ENCODE measurements at regions not wholly inside any gene's neighbourhood (a gene's known extent, or its start where the extent isn't known, plus 50 kb on each side); places are given as distances from the start of the nearest gene placed in this dataset.

DNA sequence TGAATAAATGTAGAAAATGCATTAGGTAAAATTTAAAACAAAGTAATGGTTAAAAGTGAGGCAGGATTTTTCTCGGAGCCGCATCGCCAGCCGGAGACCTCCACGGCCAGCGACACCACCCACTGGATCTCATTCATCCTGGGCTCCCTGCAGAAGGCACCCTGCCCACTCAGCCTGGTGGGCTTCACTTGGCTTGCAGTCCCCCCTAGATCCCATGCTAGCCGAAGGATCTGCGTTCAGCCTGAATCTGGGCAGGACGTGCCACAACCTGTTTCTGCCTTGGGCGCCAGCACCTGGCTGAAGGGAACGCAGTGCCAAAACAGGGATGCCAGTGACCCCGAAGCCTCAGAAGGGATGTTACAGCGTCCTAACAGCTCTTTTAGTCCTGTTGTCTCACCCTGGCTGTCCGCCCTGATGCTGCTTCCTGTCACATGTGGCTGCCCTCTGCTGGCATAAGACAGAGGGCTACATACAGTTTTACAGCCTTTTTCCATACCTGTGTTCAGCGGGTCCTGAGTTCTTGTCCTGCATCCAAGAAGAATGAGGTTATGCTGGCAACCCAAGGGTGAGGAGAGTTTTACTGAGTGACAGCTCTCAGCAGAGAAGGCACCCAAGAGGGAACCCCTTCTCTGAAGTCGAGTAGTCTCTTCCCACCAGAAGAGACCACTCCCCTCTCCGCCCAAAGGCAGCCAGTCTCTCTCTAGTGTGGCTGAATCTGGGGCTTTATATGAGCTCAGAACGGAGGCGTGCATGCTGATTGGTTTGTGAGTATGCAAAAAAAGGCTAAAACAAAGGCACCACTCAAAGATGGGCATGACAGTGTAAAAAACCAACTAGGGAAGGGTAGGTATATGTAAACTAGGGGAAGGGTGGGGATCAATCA lies 173.1 kb upstream of the GYPC start:
- Histone ChIP-seq H3K9me3 (ENCODE audit: control insufficient read depth, insufficient read depth, low read length) (no peaks in the 10 kb centered on the region), H3K4me1 (ENCODE audit: control insufficient read depth, insufficient read depth, low read length) (no peaks in the 10 kb centered on the region), H3K9ac (ENCODE audit: low read depth, low read length) (no peak overlapping the region), H3K27me3 (ENCODE audit: control insufficient read depth, insufficient read depth, low read length) (no peaks in the 10 kb centered on the region), H3K4me3 (ENCODE audit: low read depth, low read length) (no peak overlapping the region), H3K36me3 (ENCODE audit: control insufficient read depth, insufficient read depth, low read length) (no peaks in the 10 kb centered on the region)

DNA sequence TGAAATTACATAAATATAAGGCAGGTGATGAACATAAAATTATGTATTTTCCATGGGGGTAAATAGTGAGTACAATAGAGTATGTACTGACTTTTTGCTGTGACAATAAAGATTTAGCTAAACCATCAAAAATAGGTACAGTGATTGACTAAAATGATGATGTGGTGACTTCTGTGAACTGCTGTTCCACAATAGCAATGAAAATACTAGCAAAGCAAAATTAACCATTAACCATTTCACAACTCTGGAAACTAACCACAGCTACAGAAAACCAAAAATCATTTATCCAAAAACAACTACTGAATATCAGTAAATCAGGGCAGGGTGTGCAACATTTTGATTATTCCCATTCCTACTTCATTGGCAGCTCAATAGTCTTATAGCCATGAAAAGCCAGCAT lies 161.4 kb upstream of the GYPC start:
- Histone ChIP-seq H3K27me3 (ENCODE audit: control insufficient read depth, insufficient read depth, low read length) (no peaks in the 10 kb centered on the region), H3K9ac (ENCODE audit: low read depth, low read length) (no peak overlapping the region), H3K9me3 (ENCODE audit: control insufficient read depth, insufficient read depth, low read length) (no peaks in the 10 kb centered on the region), H3K4me1 (ENCODE audit: control insufficient read depth, insufficient read depth, low read length) (no peaks in the 10 kb centered on the region), H3K36me3 (ENCODE audit: control insufficient read depth, insufficient read depth, low read length) (no peaks in the 10 kb centered on the region), H3K4me3 (ENCODE audit: low read depth, low read length) (no peak overlapping the region)

DNA sequence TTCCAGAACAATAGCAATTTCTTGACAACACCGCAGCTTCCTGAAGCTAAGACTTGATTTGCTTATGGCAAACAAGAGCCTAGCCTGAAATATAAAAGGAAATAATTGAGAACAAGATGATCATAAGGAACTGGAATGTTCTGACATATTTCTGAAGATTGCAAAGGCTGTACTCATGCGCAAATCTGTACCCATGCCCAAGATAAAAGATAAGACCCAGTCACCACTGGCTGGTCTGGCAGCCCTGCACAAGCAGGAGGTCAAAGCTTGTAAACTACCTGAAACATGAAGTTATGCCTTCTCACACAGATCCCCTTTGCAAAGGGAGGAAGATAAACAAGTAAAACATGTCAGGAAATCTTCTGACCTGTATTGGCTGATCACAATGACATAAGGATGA lies 160.8 kb upstream of the GYPC start:
- Histone ChIP-seq H3K4me3 (ENCODE audit: low read depth, low read length) (no peak overlapping the region), H3K36me3 (ENCODE audit: control insufficient read depth, insufficient read depth, low read length) (no peaks in the 10 kb centered on the region), H3K9ac (ENCODE audit: low read depth, low read length) (no peak overlapping the region), H3K9me3 (ENCODE audit: control insufficient read depth, insufficient read depth, low read length) (no peaks in the 10 kb centered on the region), H3K4me1 (ENCODE audit: control insufficient read depth, insufficient read depth, low read length) (no peaks in the 10 kb centered on the region), H3K27me3 (ENCODE audit: control insufficient read depth, insufficient read depth, low read length) (no peaks in the 10 kb centered on the region)

DNA sequence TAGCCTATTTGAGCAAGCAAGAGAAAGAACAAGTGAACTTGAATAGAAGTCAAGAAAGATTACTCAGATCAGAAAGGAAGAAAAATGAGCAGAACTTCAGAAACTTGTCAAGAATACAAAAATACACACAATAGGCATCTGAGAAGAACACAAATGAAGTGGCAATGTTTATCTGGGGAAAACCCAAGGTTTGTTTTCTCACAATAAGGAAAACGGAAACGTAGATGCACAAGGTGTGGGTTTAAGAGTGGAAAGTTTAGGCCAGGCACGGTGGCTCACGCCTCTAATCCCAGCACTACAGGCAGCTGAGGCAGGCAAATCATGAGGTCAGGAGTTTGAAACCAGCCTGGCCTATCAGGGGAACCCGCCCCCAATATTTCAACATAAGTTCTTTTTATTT lies 159.5 kb upstream of the GYPC start:
- H3K27me3 ChIP-seq (ENCODE audit: control insufficient read depth, insufficient read depth, low read length), result no peaks in the 10 kb centered on the region
- H3K9ac ChIP-seq (ENCODE audit: low read depth, low read length), result no peak overlapping the region
- no peak overlapping the region for H3K4me3 ChIP-seq (ENCODE audit: low read depth, low read length)
- no peaks in the 10 kb centered on the region for H3K9me3 ChIP-seq (ENCODE audit: control insufficient read depth, insufficient read depth, low read length)
- H3K4me1 ChIP-seq (ENCODE audit: control insufficient read depth, insufficient read depth, low read length), result no peaks in the 10 kb centered on the region
- no peaks in the 10 kb centered on the region for H3K36me3 ChIP-seq (ENCODE audit: control insufficient read depth, insufficient read depth, low read length)

DNA sequence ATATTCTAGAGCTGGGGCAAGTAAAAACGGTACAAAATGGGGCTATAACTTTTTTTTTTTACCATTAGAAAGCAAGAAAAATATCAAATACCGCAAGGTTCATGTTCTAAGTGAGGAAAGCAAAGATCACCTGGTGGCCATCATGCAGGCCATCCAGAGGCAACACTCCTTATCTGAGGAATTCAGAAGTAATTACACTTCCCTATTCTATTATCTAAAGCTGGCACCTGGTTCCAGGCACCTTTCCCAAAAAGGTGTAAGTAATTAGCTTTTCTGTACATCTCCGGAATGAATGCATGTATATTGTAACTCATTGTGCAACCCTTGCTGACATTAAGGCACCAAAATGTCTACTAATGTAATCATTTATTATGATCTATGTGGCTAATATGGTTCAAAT lies 152.5 kb upstream of the GYPC start:
- Histone ChIP-seq H3K36me3 (ENCODE audit: control insufficient read depth, insufficient read depth, low read length) (no peaks in the 10 kb centered on the region), H3K9ac (ENCODE audit: low read depth, low read length) (no peak overlapping the region), H3K4me3 (ENCODE audit: low read depth, low read length) (no peak overlapping the region)

DNA sequence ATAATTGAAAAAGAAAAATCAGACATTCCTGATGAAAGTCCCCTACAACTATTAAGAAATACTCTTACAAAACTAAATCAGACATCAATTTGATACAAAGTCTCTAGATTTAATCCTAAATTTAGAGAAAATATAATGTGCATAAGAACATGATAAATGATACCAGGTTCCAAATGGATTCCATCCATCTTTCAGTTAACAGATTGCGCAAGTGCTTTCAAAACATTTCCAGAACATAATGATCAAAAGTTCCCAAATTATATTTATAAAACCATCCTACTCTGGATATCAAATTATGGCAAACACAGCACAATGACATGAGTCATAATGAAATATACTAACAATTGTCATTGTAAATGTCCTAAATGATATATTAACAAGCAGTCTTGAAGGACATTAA lies 151.0 kb upstream of the GYPC start:
- H3K4me1 ChIP-seq (ENCODE audit: control insufficient read depth, insufficient read depth, low read length), result peaks cover 8% of the 10 kb centered on the region
- no peaks in the 10 kb centered on the region for H3K27me3 ChIP-seq (ENCODE audit: control insufficient read depth, insufficient read depth, low read length)

More for the DNA sequence above, 152.5 kb upstream of the GYPC start:
- Histone ChIP-seq H3K27me3 (ENCODE audit: control insufficient read depth, insufficient read depth, low read length) (no peaks in the 10 kb centered on the region), H3K9me3 (ENCODE audit: control insufficient read depth, insufficient read depth, low read length) (no peaks in the 10 kb centered on the region), H3K4me1 (ENCODE audit: control insufficient read depth, insufficient read depth, low read length) (peaks cover 8% of the 10 kb centered on the region)

DNA sequence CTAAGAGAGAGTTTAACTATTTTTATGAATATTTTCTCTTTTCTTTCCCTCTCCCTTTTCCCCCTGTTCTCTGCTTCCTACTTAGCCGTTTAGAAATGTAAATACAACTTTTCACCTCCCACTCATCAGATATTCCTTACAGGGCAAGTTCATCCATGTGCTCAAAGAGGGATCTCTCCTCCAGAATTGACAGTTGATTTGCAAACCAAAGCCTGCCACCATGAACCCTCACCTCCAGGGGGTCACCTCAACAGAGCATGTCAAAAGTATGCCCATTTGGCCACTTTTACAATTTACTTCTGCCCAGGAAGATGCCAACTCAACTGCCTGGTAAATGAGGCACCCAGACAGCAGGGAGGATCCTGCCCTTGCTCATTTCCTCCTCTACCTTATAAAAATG lies 149.2 kb upstream of the GYPC start:
- Histone ChIP-seq H3K36me3 (ENCODE audit: control insufficient read depth, insufficient read depth, low read length) (no peaks in the 10 kb centered on the region), H3K9me3 (ENCODE audit: control insufficient read depth, insufficient read depth, low read length) (no peaks in the 10 kb centered on the region), H3K9ac (ENCODE audit: low read depth, low read length) (no peak overlapping the region), H3K27me3 (ENCODE audit: control insufficient read depth, insufficient read depth, low read length) (no peaks in the 10 kb centered on the region), H3K4me1 (ENCODE audit: control insufficient read depth, insufficient read depth, low read length) (peaks cover 11% of the 10 kb centered on the region), H3K4me3 (ENCODE audit: low read depth, low read length) (no peak overlapping the region)

More for the DNA sequence above, 151.0 kb upstream of the GYPC start:
- no peaks in the 10 kb centered on the region for H3K9me3 ChIP-seq (ENCODE audit: control insufficient read depth, insufficient read depth, low read length)
- H3K9ac ChIP-seq (ENCODE audit: low read depth, low read length), result no peak overlapping the region
- H3K4me3 ChIP-seq (ENCODE audit: low read depth, low read length), result no peak overlapping the region
- H3K36me3 ChIP-seq (ENCODE audit: control insufficient read depth, insufficient read depth, low read length), result no peaks in the 10 kb centered on the region

DNA sequence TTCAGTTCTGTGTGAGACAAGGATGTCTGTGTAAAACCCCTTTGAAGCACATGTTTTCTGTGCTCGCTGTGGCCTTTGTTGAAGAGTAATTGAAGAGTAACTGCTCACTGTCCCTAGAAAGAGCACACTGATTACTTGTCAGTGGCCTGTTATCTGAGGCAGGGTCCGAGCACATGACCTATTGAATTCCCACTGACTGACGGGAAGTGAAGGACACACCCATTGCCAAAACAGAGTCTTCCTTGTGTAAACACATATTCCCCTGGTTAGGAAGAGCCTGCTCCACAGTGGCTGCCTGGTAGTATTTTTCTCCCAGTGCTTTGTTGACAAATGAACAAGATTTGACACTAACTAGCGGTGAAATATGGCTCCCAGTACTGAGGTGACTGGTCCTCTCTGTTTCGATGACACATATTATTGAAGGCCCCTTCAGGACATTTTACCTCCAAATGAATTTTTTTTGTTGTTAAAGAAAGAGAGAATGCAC lies 148.5 kb upstream of the GYPC start:
- Histone ChIP-seq H3K9me3 (ENCODE audit: control insufficient read depth, insufficient read depth, low read length) (no peaks in the 10 kb centered on the region), H3K36me3 (ENCODE audit: control insufficient read depth, insufficient read depth, low read length) (no peaks in the 10 kb centered on the region), H3K4me3 (ENCODE audit: low read depth, low read length) (no peak overlapping the region), H3K27me3 (ENCODE audit: control insufficient read depth, insufficient read depth, low read length) (no peaks in the 10 kb centered on the region), H3K4me1 (ENCODE audit: control insufficient read depth, insufficient read depth, low read length) (peaks cover 11% of the 10 kb centered on the region), H3K9ac (ENCODE audit: low read depth, low read length) (no peak overlapping the region)

DNA sequence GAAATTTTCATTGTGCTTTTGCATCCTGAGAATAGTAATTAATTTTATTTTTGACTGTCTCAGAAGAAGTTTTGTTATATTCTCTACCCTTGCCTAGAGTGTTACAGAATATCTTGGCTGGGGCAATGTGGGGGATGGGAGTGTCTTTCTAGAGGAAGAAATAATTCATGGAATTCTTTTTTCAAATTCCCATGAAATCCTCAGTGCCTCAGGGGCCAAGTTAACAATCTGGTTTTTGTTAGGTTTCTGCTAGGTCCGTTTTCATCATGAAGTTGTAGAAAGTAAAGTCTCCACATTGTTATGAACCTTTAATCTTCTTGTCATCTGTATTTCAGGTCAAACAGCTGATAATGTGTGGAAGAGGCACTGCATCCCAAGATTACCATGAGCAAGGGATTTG lies 145.6 kb upstream of the GYPC start:
- Histone ChIP-seq H3K9me3 (ENCODE audit: control insufficient read depth, insufficient read depth, low read length) (no peaks in the 10 kb centered on the region), H3K4me3 (ENCODE audit: low read depth, low read length) (no peak overlapping the region), H3K36me3 (ENCODE audit: control insufficient read depth, insufficient read depth, low read length) (no peaks in the 10 kb centered on the region), H3K27me3 (ENCODE audit: control insufficient read depth, insufficient read depth, low read length) (no peaks in the 10 kb centered on the region), H3K4me1 (ENCODE audit: control insufficient read depth, insufficient read depth, low read length) (peaks cover 11% of the 10 kb centered on the region), H3K9ac (ENCODE audit: low read depth, low read length) (no peak overlapping the region)

DNA sequence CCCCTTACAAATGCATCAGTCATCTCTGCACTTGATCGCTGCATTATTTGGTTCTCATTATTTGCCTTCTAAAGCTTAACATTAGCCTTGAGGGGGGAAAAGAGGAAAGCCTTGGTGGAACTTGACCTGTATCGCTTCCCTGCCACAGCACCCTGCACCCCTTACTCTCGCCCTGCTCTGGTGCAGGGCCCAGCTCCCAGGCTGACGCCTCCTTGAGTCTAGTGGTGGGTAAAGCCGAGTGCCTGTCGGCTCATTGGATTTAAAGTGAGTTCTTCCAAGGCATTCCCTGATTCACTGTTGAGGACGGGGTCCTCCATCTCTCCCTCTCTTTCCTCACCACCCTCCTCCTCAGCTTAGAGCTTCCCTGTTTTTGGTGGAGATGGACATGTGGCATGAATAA lies 145.0 kb upstream of the GYPC start:
- Histone ChIP-seq H3K36me3 (ENCODE audit: control insufficient read depth, insufficient read depth, low read length) (no peaks in the 10 kb centered on the region), H3K4me1 (ENCODE audit: control insufficient read depth, insufficient read depth, low read length) (peaks cover 11% of the 10 kb centered on the region), H3K4me3 (ENCODE audit: low read depth, low read length) (no peak overlapping the region), H3K27me3 (ENCODE audit: control insufficient read depth, insufficient read depth, low read length) (no peaks in the 10 kb centered on the region), H3K9ac (ENCODE audit: low read depth, low read length) (no peak overlapping the region), H3K9me3 (ENCODE audit: control insufficient read depth, insufficient read depth, low read length) (no peaks in the 10 kb centered on the region)

DNA sequence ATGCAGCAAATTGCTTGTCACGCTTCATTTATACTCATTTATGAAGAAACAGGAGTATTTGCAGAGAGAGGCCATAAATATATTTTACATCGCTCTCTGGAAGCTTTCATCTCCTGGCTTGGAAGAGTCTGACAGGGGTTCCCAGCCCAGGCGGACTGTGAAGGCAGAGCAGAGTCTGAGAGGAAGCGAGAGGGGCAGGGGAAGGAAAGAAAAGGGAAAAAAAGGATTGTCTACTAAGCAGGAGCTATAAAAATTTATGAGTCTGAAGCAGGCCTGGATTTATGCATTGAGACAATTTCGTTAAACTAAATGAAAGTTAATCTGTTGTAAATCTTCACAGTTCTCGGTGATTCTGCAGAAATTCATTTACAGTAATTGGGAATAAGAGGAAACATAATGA lies 143.9 kb upstream of the GYPC start:
- Histone ChIP-seq H3K9ac (ENCODE audit: low read depth, low read length) (no peak overlapping the region), H3K27me3 (ENCODE audit: control insufficient read depth, insufficient read depth, low read length) (no peaks in the 10 kb centered on the region), H3K9me3 (ENCODE audit: control insufficient read depth, insufficient read depth, low read length) (no peaks in the 10 kb centered on the region), H3K36me3 (ENCODE audit: control insufficient read depth, insufficient read depth, low read length) (no peaks in the 10 kb centered on the region), H3K4me3 (ENCODE audit: low read depth, low read length) (no peak overlapping the region), H3K4me1 (ENCODE audit: control insufficient read depth, insufficient read depth, low read length) (peaks cover 9% of the 10 kb centered on the region)

DNA sequence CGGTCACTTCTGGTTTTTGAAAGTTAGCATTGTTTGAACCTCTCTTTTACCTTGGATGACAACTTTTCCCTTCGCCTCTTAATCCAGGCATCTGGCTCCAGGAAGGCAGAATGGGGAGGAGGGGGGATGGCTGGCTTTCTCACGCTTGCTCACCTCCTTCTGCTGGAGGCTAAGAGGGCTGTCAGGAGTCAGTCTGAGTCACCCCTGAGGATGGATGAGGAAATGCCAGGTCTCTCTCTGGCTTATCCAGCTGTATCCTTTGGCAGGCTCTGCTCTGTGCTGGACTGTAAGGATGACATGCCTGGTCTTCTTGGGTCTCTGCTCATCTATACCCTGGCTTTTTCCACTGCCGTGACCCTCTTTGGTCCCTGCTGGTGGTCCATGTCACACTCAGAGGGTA lies 142.9 kb upstream of the GYPC start:
- H3K9ac ChIP-seq (ENCODE audit: low read depth, low read length), result no peak overlapping the region
- no peaks in the 10 kb centered on the region for H3K9me3 ChIP-seq (ENCODE audit: control insufficient read depth, insufficient read depth, low read length)
- no peak overlapping the region for H3K4me3 ChIP-seq (ENCODE audit: low read depth, low read length)
- H3K36me3 ChIP-seq (ENCODE audit: control insufficient read depth, insufficient read depth, low read length), result no peaks in the 10 kb centered on the region
- no peaks in the 10 kb centered on the region for H3K27me3 ChIP-seq (ENCODE audit: control insufficient read depth, insufficient read depth, low read length)
- H3K4me1 ChIP-seq (ENCODE audit: control insufficient read depth, insufficient read depth, low read length), result peaks cover 4% of the 10 kb centered on the region

Data from iPS-15b (cell line).